Neural cell (in vitro differentiated cells): ENCODE measurements at regions not wholly inside any gene's neighbourhood (a gene's known extent, or its start where the extent isn't known, plus 50 kb on each side); places are given as distances from the start of the nearest gene placed in this dataset.

ENCODE experiments used
- CTCF ChIP-seq: fragments of 450-650 bp; IDR thresholded peaks from 2 replicates; pipeline ENCODE4 v1.5.1; 2014; ENCODE audit warnings: antibody characterized with exemption, mild to moderate bottlenecking, moderate library complexity; ENCODE audit not compliant: poor library complexity, severe bottlenecking
- EZH2 ChIP-seq: fragments of 200-600, 300-800 bp; shearing (Covaris generic), sonication (generic); IDR thresholded peaks from 2 replicates; pipeline ENCODE4 v1.6.1; 2014; ENCODE audit warnings: antibody characterized with exemption, low read length, borderline replicate concordance, mild to moderate bottlenecking; ENCODE audit not compliant: insufficient read depth, poor library complexity, severe bottlenecking
- TF ChIP-seq, protein P1 (sequence below): IDR thresholded peaks from 2 replicates; pipeline ENCODE4 v1.6.1; 2012; ENCODE audit warnings: borderline replicate concordance

GRCh38 chr1:4393191-4393590, 261.2 kb upstream of the AJAP1 start:
- no peak for TF ChIP-seq EZH2
- TF ChIP-seq, protein P1, sequence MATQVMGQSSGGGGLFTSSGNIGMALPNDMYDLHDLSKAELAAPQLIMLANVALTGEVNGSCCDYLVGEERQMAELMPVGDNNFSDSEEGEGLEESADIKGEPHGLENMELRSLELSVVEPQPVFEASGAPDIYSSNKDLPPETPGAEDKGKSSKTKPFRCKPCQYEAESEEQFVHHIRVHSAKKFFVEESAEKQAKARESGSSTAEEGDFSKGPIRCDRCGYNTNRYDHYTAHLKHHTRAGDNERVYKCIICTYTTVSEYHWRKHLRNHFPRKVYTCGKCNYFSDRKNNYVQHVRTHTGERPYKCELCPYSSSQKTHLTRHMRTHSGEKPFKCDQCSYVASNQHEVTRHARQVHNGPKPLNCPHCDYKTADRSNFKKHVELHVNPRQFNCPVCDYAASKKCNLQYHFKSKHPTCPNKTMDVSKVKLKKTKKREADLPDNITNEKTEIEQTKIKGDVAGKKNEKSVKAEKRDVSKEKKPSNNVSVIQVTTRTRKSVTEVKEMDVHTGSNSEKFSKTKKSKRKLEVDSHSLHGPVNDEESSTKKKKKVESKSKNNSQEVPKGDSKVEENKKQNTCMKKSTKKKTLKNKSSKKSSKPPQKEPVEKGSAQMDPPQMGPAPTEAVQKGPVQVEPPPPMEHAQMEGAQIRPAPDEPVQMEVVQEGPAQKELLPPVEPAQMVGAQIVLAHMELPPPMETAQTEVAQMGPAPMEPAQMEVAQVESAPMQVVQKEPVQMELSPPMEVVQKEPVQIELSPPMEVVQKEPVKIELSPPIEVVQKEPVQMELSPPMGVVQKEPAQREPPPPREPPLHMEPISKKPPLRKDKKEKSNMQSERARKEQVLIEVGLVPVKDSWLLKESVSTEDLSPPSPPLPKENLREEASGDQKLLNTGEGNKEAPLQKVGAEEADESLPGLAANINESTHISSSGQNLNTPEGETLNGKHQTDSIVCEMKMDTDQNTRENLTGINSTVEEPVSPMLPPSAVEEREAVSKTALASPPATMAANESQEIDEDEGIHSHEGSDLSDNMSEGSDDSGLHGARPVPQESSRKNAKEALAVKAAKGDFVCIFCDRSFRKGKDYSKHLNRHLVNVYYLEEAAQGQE, result no peak
- TF ChIP-seq CTCF, result no peak
